CD4-positive, alpha-beta T cell treated with Interleukin-15 for 4 hours (primary cell): ENCODE measurements at regions not wholly inside any gene's neighbourhood (a gene's known extent, or its start where the extent isn't known, plus 50 kb on each side); places are given as distances from the start of the nearest gene placed in this dataset.
"Not testable (repeated sequence)": the region's sequence is repeated elsewhere in the genome, so short reads cannot be mapped to it uniquely, and the experiment has no call there.

Experiments used
- DNase-seq: peaks from one replicate; pipeline ENCODE4 v3.0.0-alpha.2; 2020; ENCODE audit warnings: low spot score

DNA sequence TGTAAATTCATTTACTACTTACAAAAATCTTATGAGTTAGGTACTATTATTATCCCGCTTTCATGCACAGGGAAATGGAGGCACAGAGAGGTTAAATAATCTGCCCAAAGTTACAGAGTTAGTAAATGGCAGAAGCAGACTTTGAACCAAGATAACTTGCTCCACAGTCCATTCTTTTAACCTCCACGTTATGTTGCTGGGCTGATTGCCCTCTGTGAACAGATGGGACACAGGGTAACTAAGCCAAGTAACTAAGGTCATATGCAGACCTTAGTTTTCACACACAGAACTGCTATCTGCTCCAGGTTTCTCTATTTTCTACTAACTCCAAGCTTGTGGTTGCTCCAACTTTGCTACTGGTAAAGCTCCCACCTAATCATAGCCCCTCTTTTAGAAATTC is 147.1 kb upstream of the IFNG-AS1 start:
- DNase-seq, result no peak

GRCh38 chr12:67843257-67843656 is 146.0 kb upstream of the IFNG-AS1 start:
- DNase-seq, result no peak

DNA sequence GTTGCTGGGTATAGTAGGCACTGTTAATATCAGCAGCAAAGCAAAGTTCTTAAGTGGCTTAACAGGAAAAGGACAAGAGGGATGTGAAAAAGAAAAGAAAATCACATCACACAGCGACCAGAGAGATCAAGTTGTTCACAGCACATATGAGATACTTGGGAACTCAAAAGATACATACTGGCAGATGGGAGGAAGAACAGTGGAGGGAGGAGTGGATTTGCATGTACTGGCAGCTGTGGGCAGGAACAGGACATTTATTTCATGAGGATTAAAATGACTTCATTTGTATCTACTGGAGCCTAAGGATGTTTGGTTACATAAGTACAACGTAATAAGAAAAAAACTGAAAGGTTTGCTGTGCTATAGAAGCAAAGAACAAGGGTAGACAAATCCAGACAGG is 136.5 kb upstream of the IFNG-AS1 start:
- DNase-seq, result no peak

DNA sequence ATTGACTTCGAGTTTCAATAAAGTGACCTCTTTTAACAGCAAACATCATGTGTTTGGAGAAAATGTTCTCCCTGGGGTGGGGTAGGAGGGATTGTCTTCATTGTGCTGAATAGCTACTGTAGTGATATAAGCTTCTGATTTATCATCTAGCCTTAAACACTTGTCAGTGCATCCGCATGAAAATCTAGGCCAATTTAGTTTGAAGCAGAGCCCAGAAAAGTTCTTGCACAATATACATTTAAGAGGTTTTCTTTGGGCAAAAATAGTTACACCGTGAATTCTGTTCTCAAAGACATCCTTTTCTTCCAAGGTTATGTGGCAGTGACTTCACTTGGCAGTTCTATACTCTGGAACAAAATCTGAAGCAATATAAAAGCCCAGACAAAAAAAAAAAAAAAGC is 136.0 kb upstream of the IFNG-AS1 start:
- no peak for DNase-seq

DNA sequence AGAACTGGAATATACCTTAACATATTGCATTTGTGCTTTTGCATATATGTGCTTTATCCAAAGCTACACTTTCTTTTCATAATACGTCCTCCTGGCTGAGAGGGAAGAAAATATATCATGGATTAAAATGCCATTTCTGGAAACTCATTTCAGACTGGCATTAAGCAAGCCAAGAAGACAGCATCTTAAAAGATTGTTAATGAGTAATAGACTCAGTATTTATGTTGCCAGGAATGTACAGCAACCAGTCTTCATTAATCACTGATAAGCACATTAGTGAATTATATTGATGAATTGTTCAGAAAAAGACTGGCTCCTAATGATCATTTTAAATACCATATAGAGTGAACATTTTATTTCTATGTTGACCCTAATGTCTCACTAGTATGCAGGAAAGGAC is 134.9 kb upstream of the IFNG-AS1 start:
- DNase-seq, result no peak

- DNase-seq, result no peak
Measured at GRCh38 chr12:67855103-67855502, 134.1 kb upstream of the IFNG-AS1 start.

DNA sequence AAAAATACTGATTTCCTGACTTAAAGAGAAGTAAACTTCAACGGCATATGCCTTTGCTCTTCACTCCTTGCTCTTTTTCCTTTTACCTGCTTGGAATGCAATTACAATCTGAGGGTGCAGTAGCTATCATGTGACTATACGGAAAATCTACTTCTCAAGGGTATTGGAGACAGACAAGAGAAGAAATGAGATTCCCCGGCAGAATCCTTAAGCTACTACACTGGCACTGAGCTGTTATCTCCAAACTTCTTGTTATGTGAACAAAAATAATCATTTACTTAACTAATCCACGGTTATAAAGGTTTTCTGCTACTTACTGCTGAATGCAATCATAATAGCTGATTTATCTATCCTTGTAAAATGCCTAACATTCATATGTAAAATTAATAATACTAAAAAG is 118.0 kb upstream of the IFNG-AS1 start:
- no peak for DNase-seq

GRCh38 chr12:67873355-67873754 is 115.9 kb upstream of the IFNG-AS1 start:
- no peak for DNase-seq

- DNase-seq, result no peak
Measured at GRCh38 chr12:67876305-67876915, 112.8 kb upstream of the IFNG-AS1 start.

- no peak for DNase-seq
Measured at GRCh38 chr12:67877727-67878126, 111.5 kb upstream of the IFNG-AS1 start.

- DNase-seq, result no peak
Measured at GRCh38 chr12:67879937-67880336, 109.3 kb upstream of the IFNG-AS1 start.

DNA sequence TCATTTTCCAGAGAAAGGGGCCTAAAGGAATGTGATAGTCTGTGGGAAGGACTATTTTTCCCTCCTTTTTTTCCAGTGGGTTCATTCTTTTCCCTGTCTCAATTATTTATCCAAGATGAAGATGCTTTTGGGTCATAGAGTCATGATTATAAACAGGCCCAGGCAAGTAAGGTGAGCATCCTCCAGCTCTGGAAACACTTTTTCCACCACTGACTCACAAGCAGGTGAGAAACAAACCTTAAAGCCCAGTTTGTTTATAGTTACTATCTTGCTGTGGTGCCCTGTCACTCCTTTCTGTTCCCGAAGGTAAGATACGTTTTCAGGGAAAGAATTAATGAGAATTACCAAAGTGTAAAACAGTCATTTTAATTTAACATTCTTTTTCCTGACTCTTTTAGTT is 107.7 kb upstream of the IFNG-AS1 start:
- no peak for DNase-seq

DNA sequence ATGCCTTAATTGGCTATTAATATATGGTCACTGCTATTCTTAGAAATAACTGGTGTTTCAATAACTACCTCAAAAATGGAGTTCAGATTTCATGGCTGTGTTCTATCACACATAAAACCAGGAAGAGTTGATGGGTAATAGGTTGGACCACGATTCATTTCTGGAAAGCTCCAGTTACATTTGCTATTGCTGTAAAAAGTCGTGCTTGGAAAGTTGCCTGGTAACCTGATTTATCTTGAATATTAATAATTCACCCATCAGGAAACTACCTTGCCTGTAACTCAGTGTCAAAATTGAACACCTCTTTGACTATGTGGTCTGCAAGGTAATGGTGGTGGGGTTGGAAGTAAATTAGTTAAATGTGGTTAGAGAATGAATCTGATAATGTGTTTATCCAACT is 104.7 kb upstream of the IFNG-AS1 start:
- no peak for DNase-seq

DNA sequence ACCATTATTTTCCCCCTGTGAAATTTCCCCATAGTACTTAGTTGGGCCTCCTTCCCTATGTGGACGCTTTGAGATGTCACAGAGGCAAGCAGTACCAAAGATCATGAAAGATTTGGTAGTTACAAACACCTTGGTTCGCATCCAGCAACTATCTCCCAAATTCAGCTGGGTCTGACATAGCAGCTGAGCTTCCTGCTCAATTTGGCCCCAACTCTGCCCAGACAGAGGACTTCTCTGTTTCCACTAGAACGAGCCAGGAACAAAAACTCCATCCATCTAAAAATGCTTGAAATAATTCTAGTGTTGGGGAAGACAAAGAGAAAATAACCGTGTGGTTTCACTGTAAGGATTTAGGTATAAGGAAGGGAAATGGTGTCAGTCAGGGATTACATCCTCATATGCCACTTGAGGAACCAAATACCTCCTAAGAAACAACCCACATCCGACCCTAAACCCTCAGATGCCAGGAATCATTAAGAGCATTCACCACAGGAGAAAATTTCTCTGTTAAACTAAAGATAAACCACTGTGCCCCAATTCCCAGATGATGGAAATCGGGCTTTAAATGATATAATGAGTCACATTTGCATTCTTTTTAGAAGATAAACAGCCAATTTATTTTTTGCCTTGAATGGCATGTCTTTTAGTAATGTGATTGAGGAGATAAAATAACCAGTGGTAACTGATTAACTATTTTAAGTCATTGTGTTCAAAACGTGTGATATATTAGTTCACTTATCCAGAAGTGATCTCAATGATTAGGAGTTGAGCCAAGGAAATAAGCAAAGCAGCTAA is 103.7 kb upstream of the IFNG-AS1 start:
- DNase-seq, result no peak

DNA sequence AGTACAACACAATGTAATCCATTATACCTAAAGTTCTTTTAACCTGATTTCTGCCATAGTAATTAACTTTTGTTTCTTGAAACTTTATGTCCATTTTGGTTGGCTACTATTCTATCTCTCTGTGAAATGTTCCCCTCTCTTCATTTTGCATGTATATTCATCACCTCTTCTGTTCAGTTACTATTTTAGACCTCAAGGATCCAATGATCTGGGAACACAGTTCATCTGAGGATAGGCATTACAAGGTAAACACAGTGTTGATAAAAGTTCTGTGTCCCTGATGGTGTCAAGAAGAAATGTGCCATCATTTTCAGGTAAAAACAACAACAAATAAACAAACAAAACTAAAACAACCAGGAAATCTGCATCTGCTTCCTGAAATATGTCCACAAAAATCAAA is 102.2 kb upstream of the IFNG-AS1 start:
- DNase-seq, result no peak

DNA sequence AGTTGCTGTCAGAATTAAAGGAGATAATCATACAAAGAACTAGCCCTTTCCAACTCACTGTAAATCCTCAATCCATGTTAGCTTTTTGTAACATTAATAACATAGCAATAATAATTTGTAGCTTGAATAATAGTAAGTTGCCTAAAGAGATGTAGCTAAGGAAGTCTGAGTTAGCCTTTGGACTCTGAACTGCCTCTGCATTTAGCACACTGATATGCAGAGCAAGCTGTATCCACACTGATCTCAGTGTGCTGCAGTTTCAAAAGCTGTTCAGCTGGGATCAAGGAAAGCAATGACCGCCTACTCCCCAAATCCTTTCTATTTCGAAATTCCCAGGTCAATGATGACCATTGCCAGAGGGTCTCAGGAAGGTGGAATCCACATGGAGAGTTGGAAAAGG is 99.3 kb upstream of the IFNG-AS1 start:
- DNase-seq, result no peak

DNA sequence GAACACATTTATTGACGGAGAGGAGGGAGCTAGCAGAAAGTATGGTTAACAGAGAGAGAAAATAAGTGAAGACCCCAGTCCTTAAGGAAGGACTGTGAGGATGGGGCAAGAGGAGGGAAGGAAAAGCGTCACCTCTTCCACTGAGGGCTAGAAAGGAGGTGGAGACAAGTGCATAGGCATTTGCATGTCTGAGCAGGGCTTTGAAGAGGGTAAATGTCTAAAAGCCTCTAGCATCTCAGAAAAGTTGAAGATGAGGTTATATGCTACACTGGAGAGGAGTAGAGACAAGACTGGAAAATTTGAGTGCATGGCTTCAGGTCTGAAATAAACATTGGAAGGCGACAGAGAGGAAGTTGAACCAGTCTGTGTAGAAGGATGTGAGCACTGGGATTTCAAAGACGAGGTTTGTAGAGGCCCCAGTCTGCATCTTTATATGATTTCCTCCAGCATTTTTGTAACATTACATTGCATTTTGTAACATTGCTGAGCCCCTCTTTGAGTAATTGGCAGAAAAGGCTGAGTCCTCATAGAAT is 98.5 kb upstream of the IFNG-AS1 start:
- no peak for DNase-seq

DNA sequence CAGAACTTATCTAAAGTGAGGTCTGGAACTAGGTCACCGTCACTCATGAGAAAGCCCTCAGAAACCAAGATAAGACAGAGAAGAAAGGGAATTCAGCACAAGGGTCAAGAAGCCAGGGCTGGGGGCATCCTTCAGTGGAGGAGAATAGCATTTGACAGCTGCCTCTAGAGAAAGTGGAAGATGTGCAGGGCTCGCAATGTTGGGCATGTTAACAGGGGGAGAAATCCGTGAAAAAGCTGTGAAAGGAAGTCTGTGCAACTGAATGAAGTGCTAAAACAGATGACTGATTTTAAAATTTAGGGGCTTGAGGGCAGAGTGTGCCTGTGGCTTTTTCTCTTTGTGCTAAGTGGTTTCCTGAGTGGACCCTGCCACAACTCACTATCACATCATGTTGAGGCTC is 97.7 kb upstream of the IFNG-AS1 start:
- DNase-seq, result no peak

- no peak for DNase-seq
Measured at GRCh38 chr12:67892259-67893021, 96.8 kb upstream of the IFNG-AS1 start.

DNA sequence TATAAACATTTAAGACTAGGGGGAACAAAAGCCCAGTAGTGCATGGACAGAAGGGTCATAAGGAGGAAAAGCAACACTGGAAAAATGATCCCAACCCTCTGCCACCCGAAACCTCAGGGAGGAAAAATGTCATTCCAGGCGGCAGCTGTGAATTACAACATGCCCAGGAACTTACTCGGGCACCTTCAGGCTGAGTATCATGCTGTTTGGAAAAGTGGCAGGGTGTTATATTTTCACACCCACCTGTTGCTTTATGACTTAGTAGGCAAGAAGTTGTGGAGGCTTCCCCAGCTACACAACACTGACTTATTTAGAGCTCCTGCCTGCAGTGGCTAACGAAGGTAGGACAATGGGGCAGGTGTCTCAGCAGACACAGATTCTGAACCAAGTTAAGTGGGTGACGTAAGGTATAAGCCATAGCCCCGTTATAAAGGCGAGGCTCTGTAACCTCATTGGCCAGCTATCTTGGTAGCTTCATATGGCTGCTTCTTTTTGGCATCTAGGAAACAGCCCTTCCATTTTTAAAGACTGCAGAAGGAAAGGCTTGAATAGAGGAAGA is 96.1 kb upstream of the IFNG-AS1 start:
- no peak for DNase-seq

- DNase-seq, result not testable (repeated sequence)
Measured at GRCh38 chr12:67900418-67900817, 88.8 kb upstream of the IFNG-AS1 start.

- DNase-seq, result no peak
Measured at GRCh38 chr12:67909091-67909531, 80.1 kb upstream of the IFNG-AS1 start.

DNA sequence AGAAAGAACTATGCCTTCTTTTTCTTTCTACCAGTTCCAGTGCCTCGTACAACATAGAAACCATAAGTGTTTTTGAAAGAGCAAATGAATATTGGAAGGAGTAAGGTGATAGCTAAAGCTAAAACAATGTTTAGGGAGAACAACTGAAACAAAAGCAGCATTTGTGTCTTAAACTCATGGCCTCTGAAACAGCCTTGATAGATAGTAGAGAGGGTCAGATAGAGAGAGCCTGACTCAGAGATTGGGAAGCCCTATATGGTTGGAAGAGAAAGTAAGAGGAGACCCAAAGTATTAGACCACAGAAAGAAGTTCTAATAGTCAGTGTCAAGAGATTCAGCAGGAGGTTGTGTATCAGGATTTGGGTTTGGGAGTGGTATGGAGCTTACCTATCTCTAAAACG is 79.6 kb upstream of the IFNG-AS1 start:
- DNase-seq, result no peak
